HCT116 (cell line): ENCODE measurements at regions not wholly inside any gene's neighbourhood (a gene's known extent, or its start where the extent isn't known, plus 50 kb on each side); places are given as distances from the start of the nearest gene placed in this dataset.

ENCODE experiments used
- POLR2A ChIP-seq: IDR thresholded peaks from 2 replicates; pipeline ENCODE4 v1.7.0; 2011; ENCODE audit warnings: borderline replicate concordance; ENCODE audit not compliant: insufficient read depth, insufficient read length; ENCODE audit errors: extremely low read depth
- SP1 ChIP-seq: IDR thresholded peaks from 2 replicates; pipeline ENCODE4 v1.6.1; 2012; ENCODE audit warnings: low read depth

- TF ChIP-seq POLR2A (no peak), SP1 (no peak)
These were observed 169.5 kb upstream of the FOXN3 start for GRCh38 chr14:89586258-89587135.
